Heart right ventricle (tissue), 16 donors: ENCODE measurements at regions not wholly inside any gene's neighbourhood (a gene's known extent, or its start where the extent isn't known, plus 50 kb on each side); places are given as distances from the start of the nearest gene placed in this dataset.

ENCODE experiments used
- ATAC-seq, 8 donors: fragments of 200-7000 bp; cut with Tn5 transposase; one replicate each; pipeline ENCODE4 v1.9.1; 2020; ENCODE audit warnings: mild to moderate bottlenecking in 8 of 8, moderate library complexity in 8 of 8, moderate number of reproducible peaks in 1 of 8
- DNase-seq, 2 donors: peaks; one replicate each; pipeline ENCODE4 v3.0.0-alpha.2; 2020
- H3K27ac ChIP-seq, 10 donors: fragments of 200-600 bp; sonication (generic) in 2 of 10; one replicate each; pipeline versions ENCODE4 v1.5.0 to v1.8.0; 2020 to 2022; ENCODE audit warnings: mild to moderate bottlenecking in 3 of 10
- H3K27me3 ChIP-seq, 7 donors: fragments of 200-600 bp; one replicate each; pipeline ENCODE4 v1.8.0; 2021 to 2022; ENCODE audit warnings: mild to moderate bottlenecking in 2 of 7
- H3K36me3 ChIP-seq, 9 donors: fragments of 200-600 bp; sonication (generic) in 1 of 9; one replicate each; pipeline versions ENCODE4 v1.5.0 to v1.8.0; 2020 to 2022; ENCODE audit warnings: mild to moderate bottlenecking in 2 of 9
- H3K4me1 ChIP-seq, 9 donors: fragments of 200-600 bp; sonication (generic) in 1 of 9; one replicate each; pipeline versions ENCODE4 v1.5.0 to v1.8.0; 2020 to 2022; ENCODE audit warnings: mild to moderate bottlenecking in 4 of 9
- H3K4me3 ChIP-seq, 10 donors: fragments of 200-600 bp; sonication (generic) in 2 of 10; one replicate each; pipeline versions ENCODE4 v1.5.0 to v1.8.0; 2020 to 2022; ENCODE audit warnings: mild to moderate bottlenecking in 7 of 10, moderate library complexity in 2 of 10
- H3K9me3 ChIP-seq, 11 donors: fragments of 200-600 bp in 10 of 11; sonication (generic) in 2 of 11; one replicate each; pipeline versions ENCODE4 v1.5.0 to v1.8.0; 2013 to 2022; ENCODE audit warnings: mild to moderate bottlenecking in 2 of 11, control low read depth in 1 of 11, moderate library complexity in 1 of 11
- CTCF ChIP-seq, 9 donors: fragments of 200-600 bp; sonication (generic) in 2 of 9; IDR thresholded peaks; one replicate each; pipeline versions ENCODE4 v1.5.0 to v1.8.0; 2021 to 2022; ENCODE audit warnings: antibody characterized with exemption in 9 of 9, mild to moderate bottlenecking in 5 of 9, moderate library complexity in 1 of 9
- WGBS, 2 donors: extraction: QIAGEN DNeasy Blood & Tissue Kit; methylation state at CpG; one replicate each; pipeline ENCODE4 v1.1.7; 2013; ENCODE audit warnings: inconsistent platforms in 1 of 2; 5-methylcytosine and 5-hydroxymethylcytosine counted together
- intact Hi-C, 10 donors: fragments of 100-400 bp; cut with DNase I; formaldehyde crosslinking; loops; one replicate each; pipeline versions ENCODE4 v1.11.1 to v1.14.2; 2022
- donor health status: Arrhythmogenic right ventricular cardiomyopathy.
- donor health status: ischemic (EF 13 %, LVEDD 7.1; RV severe dilation, severe dysfunction).
- donor health status: healthy with polysubstance abuse.
- donor health status: DM: no; HTN: yes; CAD: no.
- donor health status: DM: no; HTN: no; CAD: no.
- donor health status: ischemic (EF 25% LVEDD 6.9; RV normal size, moderate dysfunction).
- donor health status: ischemic (EF 25% LVEDD 5.7; RV mildly dilated, moderate dysfunction).
- donor health status: healthy.
- donor health status: DM: yes; HTN: yes; CAD: no.
- donor health status: Ischemic cardiomyopathy.
- donor health status: ischemic (EF 35%, LVEDD 5.7; RV mildly dilated, moderate dysfunction).
- donor health status: nonischemic (EF 11% LVEDD 7.7; RV severe dilation, severe dysfunction).
- donor health status: DM: yes; HTN: yes; CAD: no.
- donor health status: PGD.
- donor health status: ischemic (EF 29% LVEDD 5.4; RV normal size, mild dysfunction).
- donor health status: nonischemic (EF 23%, LVEDD 6.1; RV moderate dilation, normal function).

GRCh38 chr3:144173491-144173890 is 201.9 kb downstream of the DIPK2A start:
- Histone ChIP-seq H3K9me3 (peaks cover 0 to 10% (median 0%) of the 10 kb centered on the region in 11 donors), H3K4me1 (no peaks in the 10 kb centered on the region), H3K4me3 (no peak overlapping the region), H3K27me3 (no peaks in the 10 kb centered on the region), H3K36me3 (no peaks in the 10 kb centered on the region), H3K27ac (no peak overlapping the region)
- DNase-seq = no peak
- TF ChIP-seq CTCF (IDR thresholded peaks at IDR 0.05) = no peak
- intact Hi-C loops = no loop called here
- ATAC-seq = no peak
- WGBS, 2 donors = 65 to 74% methylated on average over 1 of the region's 1 CpG

GRCh38 chr3:144175644-144176425 is 204.2 kb downstream of the DIPK2A start:
- TF ChIP-seq CTCF (IDR thresholded peaks at IDR 0.05) = no peak
- H3K4me3 ChIP-seq = no peak overlapping the region
- WGBS, 2 donors = 96 to 98% methylated on average over 21 of the region's 21 CpGs
- ATAC-seq (no peak), DNase-seq (no peak)
- no peaks in the 10 kb centered on the region for H3K4me1 ChIP-seq
- H3K36me3 ChIP-seq = no peaks in the 10 kb centered on the region
- H3K27ac ChIP-seq = no peak overlapping the region
- H3K27me3 ChIP-seq = no peaks in the 10 kb centered on the region
- intact Hi-C loops = no loop called here
- peaks cover 0 to 10% (median 0%) of the 10 kb centered on the region in 11 donors for H3K9me3 ChIP-seq

GRCh38 chr3:144177649-144178048 is 206.0 kb downstream of the DIPK2A start:
- H3K27me3 ChIP-seq = no peaks in the 10 kb centered on the region
- H3K36me3 ChIP-seq = no peaks in the 10 kb centered on the region
- no peak for DNase-seq
- no peak overlapping the region for H3K27ac ChIP-seq
- H3K4me1 ChIP-seq = no peaks in the 10 kb centered on the region
- intact Hi-C loops = no loop called here
- no peak for ATAC-seq
- no peak overlapping the region for H3K4me3 ChIP-seq
- WGBS, 2 donors = 95 to 96% methylated on average over 2 of the region's 2 CpGs
- TF ChIP-seq CTCF (IDR thresholded peaks at IDR 0.05) = no peak
- H3K9me3 ChIP-seq = peaks cover 0 to 10% (median 0%) of the 10 kb centered on the region in 11 donors

- intact Hi-C loops = no loop called here
- Histone ChIP-seq H3K9me3 (peaks cover 0 to 10% (median 0%) of the 10 kb centered on the region in 11 donors), H3K4me1 (no peaks in the 10 kb centered on the region), H3K27me3 (no peaks in the 10 kb centered on the region), H3K36me3 (no peaks in the 10 kb centered on the region), H3K4me3 (no peak overlapping the region), H3K27ac (no peak overlapping the region)
- no peak for DNase-seq
- TF ChIP-seq CTCF (IDR thresholded peaks at IDR 0.05) = no peak
- 90 to 93% methylated on average over 2 of the region's 2 CpGs for WGBS, 2 donors
- no peak for ATAC-seq
Observed at GRCh38 chr3:144178607-144179006, 207.0 kb downstream of the DIPK2A start.
